GM18867 (cell line): ENCODE measurements at regions not wholly inside any gene's neighbourhood (a gene's known extent, or its start where the extent isn't known, plus 50 kb on each side); places are given as distances from the start of the nearest gene placed in this dataset.
A peak's percentile ranks its signal among the peaks of the same experiment; 100 is the strongest.

Source experiments
- ATAC-seq: cut with Tn5 transposase; IDR thresholded peaks from one replicate; pipeline ENCODE4 v1.9.1; 2021; ENCODE audit warnings: mild to moderate bottlenecking, moderate library complexity; ENCODE audit not compliant: unreplicated experiment

GRCh38 chr17:65370669-65371131 is 190.7 kb downstream of the AXIN2 start:
- ATAC-seq, result peak; percentile 68

GRCh38 chr17:65368341-65368740 is 193.1 kb downstream of the AXIN2 start:
- no peak for ATAC-seq

- no peak for ATAC-seq
Measured at GRCh38 chr17:65366102-65366844, 195.2 kb downstream of the AXIN2 start.

GRCh38 chr17:65365169-65365568 is 196.3 kb downstream of the AXIN2 start:
- ATAC-seq, result no peak

GRCh38 chr17:65364438-65364837 is 197.0 kb downstream of the AXIN2 start:
- ATAC-seq, result no peak

GRCh38 chr17:65362826-65363225 is 198.6 kb downstream of the AXIN2 start:
- no peak for ATAC-seq

GRCh38 chr17:65360961-65361552 is 200.4 kb downstream of the AXIN2 start:
- no peak for ATAC-seq

GRCh38 chr17:65359016-65359415 is 202.4 kb downstream of the AXIN2 start:
- ATAC-seq, result no peak

- ATAC-seq, result no peak
Measured at GRCh38 chr17:65356536-65356935, 204.9 kb downstream of the AXIN2 start.

- no peak for ATAC-seq
Measured at GRCh38 chr17:65355246-65355645, 206.2 kb downstream of the AXIN2 start.

GRCh38 chr17:65349916-65350315 is 211.5 kb downstream of the AXIN2 start:
- ATAC-seq, result no peak

- ATAC-seq, result no peak
Measured at GRCh38 chr17:65346166-65346565, 209.0 kb downstream of the RGS9 start.

- ATAC-seq, result no peak
Measured at GRCh38 chr17:65345261-65346005, 208.3 kb downstream of the RGS9 start.

- ATAC-seq, result no peak
Measured at GRCh38 chr17:65340401-65340800, 203.2 kb downstream of the RGS9 start.

GRCh38 chr17:65334406-65334805 is 197.2 kb downstream of the RGS9 start:
- ATAC-seq, result no peak

- ATAC-seq, result no peak
Measured at GRCh38 chr17:65332779-65333178, 195.6 kb downstream of the RGS9 start.

- no peak for ATAC-seq
Measured at GRCh38 chr17:65332375-65332774, 195.2 kb downstream of the RGS9 start.

GRCh38 chr17:65328567-65328966 is 191.4 kb downstream of the RGS9 start:
- no peak for ATAC-seq

GRCh38 chr17:65324611-65325342 is 187.6 kb downstream of the RGS9 start:
- ATAC-seq, result no peak

- ATAC-seq, result no peak
Measured at GRCh38 chr17:65323049-65323448, 185.9 kb downstream of the RGS9 start.

GRCh38 chr17:65320820-65321219 is 183.7 kb downstream of the RGS9 start:
- ATAC-seq, result no peak
